AG08396 (cell line): ENCODE measurements at regions not wholly inside any gene's neighbourhood (a gene's known extent, or its start where the extent isn't known, plus 50 kb on each side); places are given as distances from the start of the nearest gene placed in this dataset.
A peak's percentile ranks its signal among the peaks of the same experiment; 100 is the strongest.

Experiments used
- DNase-seq: peaks from one replicate; pipeline ENCODE4 v3.0.0; 2012; ENCODE audit warnings: low spot score, mixed read lengths

DNA sequence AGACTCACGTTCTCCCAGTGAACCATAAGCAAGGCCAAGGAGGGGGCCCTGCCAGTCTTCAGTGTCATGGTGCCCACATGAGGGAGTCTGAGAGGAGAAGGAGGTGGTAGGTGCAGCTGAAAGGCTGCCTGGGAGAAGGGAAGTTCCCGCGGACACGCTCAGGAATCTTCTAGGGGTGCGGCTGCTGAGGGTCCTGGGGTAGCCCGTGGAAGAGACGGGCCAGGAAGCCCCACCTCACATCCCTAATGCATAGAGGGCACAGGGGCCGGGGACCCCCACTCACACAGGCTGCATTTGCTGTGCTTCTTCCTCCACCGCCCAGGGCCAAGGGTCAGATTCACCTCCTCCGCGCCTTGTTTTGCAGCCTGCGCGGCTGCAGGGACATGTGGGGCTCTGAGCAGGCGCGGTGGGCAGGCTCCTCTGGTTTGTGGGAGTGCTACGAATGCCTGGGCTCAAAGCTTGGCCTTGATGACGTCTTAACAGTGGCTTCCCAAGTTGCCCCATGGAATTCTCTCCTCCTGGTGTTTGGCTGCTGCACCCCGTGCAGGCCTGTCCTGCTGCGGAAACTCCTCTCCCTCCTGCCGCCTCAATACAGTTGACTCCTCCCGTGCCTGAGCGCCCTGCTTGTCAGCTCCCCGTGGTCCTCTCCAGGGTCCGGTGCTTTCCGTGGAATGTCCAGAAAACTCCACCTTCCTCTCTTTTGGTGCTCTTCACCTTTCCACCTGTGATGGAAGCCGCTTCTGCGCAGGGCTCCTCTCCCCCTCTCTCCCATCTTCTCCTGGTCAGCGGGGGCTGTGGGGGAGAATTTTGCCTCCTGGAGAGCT is 95.7 kb downstream of the VAPA start:
- no peak for DNase-seq

DNA sequence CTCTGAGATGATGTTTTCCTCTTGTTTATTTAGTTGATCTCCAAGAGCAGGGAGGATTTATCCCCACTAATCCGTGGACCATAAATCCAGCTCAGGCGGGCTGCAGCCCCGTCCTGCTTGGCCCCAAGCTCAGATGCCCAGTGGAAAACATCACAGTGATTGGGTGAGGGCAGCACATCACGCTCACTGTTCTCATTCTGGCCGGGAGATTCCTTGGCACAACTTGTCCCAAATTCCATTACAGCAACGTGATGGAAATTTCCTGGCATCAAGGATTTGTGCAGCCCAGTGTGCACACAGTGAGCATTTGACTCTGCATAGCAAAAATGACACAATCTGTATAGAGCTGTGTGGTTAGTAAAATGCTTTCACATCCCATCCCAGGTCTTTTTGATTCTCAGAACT is 96.8 kb downstream of the VAPA start:
- DNase-seq, result peak; percentile 87

DNA sequence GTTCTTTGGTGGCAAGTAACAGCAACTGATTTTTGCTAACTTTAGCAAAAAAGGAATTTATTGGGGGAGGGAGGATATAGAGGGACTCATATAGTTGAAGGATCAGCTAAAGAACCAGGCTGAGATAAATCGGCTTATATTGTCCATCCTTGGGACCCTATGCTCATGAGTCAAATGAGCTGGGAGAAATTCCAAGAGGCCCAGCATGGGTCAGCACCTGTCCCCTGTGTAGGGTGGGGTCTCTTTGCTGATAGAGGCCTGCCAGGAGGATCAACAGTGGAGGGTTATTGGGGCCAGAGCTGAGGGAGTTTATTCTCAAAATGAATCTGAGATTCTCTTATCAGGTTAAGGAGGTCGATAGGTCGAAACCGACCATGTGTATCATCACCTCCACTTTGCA is 97.2 kb downstream of the VAPA start:
- DNase-seq, result no peak

DNA sequence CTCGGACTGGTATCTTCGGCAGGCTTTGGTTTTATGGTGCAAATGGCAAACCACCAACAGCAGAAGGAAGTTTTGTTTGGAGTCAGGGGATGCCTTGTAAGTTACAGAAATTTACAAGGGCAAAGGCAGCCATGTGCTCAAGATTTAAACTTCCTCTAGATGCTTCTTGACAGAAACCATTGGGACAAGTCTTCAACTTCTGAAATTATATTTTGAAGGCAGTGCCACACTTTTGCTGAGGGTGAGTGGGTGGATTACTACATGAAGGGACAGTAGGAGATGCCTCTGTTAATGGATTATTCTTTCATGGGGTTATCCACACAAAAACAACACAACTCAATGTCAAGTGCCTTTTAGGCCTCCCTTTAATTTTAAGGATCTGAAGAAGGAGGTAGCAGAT is 97.9 kb downstream of the VAPA start:
- DNase-seq, result no peak

DNA sequence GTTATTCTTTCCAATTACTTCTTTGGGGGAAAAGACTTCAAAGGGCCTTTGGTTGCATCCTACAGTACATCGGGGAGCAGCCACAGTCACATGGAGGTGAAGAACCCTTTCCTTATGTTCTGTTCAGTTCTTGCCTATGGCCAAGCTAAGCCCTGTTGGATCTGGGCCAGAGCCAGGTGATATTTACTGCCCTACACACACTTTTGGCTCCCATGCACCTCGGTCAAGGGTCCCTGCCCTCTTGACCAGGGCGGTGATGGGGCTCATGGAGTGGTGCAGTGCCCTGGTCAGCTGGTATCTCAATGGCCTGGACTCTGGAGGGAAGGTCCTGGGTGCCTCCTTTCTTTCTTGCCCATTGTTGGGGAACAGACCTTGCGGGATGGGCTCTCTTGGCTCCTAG is 98.7 kb downstream of the VAPA start:
- no peak for DNase-seq

DNA sequence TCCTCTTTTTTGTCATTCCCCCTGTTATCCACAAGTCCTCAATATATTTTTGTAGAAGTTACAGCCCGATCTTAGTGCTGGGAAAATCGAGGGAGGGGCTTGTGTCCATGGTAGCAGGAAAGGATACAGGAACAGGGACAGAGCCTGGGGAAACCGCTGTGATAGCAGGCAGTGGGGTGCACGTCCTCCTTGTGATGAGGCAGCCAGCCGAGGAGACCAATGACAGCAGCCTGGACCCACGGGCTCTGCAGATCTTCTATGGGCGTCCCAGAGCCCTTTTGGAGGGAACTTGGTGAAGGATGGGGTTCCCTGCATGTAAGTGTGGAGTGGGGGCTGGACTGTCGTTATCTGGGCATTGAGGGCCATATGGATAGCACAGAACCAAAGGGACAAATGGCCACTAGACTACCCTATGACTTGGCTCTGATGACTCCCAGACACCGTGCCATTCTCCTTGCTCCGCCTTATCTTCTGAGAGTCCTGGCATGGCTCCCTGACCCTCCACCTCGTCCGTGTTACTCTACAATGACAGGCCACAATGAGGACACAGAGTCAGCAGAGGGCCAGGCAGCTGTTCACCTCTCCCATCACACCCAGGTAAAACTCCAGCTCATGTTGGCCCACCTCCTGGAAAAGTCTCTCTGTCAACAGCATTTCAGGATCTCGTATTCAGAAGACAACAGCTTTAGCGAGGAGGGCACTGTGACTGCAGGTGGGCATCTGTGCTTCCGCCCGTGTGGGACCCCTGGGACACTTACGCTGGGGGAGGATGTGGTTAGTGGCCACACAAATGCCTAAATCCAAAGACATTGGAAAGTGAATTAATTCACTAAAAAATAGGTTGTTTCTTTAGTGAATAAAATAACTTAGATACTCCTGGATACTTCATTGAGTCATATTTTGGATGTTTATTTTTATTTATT is 100.1 kb downstream of the VAPA start:
- DNase-seq, result no peak

DNA sequence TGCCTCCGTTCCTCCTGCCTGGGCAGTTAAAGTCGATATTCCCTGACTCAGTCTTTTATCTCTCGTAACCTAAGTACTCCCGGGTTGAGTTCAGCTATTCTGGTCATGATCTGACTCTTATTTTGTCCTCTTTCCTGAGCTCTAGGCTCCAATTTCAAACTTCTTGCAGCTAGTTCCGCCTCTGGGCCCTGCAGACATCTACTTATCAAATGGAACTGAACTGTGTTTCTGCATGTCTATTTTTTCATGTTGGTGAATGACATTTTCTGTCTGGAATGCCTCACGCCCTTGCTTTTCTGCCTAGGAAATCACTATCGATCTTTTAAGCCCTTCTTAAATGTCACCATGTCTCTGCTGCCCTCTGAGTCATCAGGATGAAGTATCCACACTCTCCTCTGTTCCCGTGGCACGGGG is 101.5 kb downstream of the VAPA start:
- peak; percentile 31 for DNase-seq

DNA sequence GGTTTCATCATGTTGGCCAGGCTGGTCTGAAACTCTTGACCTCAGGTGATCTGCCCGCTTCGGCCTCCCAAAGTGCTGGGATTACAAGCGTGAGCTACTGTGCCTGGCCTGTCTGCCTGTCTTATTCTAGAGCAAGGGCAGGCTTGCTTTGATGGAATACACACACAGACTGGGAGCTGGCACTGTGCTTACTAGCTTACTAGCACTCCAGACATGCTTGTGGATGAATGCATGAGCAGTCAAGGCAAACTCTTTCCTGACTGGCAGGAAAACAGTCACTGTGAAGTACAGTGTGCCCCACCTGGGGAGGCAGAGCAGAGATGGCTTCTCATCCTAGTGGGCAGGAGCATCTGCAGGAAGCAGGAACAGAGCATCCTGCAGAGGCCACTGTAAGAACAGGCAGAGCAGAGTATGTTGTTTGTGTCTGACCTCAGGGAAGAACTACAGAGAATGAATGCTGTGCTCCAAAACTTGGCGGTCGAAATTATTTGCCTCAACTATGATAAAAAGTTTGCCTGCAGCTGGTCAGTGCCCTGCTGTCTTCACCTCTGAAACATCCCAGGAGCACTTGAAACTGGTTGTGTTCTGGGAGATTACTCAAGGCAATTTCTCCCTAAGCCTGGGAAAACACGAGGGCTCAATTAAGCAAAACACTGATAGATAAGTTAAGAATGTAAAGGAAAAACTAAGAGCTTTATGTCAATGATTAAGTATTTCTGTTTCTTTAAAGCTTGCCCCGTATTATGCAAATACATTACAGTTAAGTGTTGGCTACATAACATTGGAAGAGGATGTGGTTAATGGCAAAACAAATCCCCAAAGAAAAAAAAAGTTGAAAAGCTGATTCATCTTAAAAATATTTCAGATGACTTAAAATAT is 102.4 kb downstream of the VAPA start:
- DNase-seq, result peak; percentile 65

DNA sequence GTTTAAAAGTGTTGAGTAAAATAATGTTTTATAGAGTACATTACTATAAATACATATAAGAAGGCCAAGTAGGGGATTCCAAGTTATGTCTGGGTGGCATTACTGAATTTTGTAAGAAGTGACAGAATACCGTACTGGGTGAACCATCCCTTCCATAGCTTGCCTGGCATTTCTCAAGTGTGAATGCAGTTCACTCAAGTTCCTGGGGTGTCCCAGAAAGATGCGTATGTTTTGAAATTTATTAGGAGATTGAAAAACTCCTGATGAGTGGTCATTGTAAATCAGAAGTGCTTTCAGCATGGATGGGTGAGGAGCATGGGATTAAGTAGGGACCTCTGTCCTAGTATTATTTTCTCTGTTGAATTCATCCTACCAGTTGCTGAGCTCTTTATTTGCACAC is 103.2 kb downstream of the VAPA start:
- no peak for DNase-seq

DNA sequence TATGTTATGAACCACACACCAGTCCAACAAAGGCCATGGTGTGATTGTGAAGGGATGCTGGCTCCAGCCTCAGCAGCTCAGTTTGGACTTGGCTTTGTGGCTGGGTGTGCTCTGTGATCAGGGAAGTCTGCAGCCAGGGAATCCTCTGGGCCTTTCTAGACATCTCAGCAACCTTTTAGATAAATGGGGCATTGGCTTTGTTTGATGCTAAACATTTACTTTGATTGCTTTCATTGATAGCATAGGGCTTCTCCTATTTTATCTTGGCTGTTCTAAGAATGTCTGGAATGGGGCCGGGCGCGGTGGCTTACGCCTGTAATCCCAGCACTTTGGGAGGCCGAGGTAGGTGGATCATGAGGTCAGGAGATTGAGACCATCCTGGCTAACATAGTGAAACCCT is 104.5 kb downstream of the VAPA start:
- DNase-seq, result no peak

DNA sequence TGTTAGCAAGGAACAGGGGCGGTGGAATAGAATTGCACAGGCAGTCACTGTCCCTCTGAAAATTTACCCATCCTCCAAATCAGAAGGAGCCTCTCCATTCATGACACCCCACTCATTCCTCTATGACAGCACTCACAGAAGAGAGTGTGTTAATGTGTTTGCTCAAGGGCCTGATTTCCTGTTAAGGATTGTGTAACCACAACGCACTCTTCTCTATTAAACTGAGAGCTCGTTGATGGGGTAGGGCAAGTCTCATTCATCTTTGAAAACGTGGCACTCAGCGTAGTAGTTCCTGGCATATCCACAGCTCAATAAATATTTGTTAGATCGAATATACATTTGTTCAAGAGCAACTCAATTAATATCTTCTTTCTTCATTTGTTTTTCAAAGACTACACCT is 106.4 kb downstream of the VAPA start:
- no peak for DNase-seq

DNA sequence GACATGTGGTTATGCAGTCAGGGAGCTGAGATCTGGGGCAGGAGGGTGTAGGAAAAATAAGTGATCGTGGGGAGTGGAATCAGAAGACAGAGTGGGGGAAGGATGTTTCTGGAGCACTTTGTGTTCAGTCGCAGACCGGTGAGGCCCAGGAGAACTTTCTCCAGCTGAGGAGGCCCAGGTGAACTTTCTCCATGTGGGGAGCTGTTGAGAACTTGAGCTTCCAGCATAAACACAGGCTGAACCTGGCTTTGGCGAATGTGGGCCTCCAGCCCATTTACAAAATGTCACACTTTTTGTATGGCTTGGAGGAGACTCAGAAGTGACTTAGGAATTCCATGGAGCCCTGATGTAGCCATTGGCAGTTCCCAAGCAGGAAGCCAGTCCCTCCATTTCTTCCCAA is 108.5 kb downstream of the VAPA start:
- DNase-seq, result no peak

DNA sequence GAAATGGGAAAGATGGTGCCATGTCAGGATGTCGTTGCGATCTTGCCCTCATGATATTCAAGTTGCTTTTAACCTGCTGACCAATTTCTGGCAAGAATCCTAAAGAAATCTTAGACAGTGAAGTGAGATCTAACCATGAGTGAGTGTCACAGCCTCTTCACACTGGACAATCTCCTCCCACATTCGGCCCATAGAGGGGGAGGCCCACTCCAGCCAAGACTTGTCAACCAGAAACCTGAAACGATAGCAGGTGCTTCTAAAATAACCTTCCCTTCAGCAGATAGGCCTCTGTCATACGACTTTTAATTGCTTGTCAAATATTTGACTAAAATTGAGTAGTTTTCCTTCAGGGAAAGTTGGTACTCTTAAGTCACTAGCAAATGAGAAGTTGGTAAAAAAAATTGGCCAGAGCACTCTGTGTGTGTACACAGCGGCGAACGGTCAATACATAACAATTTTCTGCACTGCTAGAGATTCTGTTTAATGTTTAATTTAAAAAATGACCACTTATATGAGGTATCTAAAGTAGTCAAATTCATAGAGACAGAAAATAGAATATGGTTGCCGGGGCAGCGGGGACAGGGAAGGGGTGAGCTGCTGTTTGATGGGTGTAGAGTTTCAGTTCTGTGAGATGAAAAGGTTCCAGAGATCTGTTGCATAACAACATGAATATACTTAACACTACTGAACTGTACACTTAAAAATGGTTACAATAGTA is 110.2 kb downstream of the VAPA start:
- DNase-seq, result no peak

DNA sequence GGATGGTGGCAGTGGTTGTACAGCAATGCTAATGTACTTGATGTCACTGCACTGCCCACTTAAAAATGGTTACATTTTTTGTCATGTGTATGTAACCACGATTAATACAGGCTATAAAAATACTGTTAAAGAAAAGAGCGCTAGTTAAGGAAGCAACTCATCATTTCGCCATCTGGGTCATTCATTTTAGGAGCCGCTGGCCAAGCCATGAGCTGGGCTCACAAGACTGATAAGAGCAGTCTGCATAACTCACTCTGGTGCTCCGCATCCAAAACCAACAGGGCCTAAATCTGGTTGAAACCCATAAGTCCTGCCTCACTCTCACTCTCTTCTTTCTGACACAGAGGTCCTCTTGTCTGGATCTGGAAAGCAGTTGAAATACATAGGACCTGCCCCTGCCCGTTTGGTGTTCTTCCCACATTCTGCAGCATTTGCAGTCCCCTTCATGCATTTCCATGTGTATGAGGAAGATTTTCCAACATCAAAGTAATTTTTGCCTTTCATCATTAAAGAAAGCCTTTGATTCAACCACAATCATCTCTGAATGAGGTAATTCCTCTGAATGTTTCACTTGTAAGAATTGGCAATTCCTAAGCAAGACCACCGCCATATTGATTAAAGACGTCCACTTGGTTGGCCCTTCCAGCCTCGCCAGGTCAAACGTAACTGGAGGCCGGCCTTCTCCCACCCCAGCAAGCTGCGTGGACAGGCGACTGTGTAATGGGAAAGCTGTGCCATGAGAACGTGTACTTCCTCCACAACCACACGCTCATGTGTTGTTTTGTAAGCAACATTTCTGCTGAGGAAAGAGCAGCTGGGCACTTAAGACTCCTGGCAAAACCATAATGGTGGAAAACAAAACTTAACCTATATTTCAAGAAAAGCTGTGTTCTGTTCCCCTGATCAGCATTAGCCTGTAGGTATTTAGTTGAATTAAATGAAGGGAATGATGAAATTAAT is 112.2 kb downstream of the VAPA start:
- DNase-seq, result no peak

DNA sequence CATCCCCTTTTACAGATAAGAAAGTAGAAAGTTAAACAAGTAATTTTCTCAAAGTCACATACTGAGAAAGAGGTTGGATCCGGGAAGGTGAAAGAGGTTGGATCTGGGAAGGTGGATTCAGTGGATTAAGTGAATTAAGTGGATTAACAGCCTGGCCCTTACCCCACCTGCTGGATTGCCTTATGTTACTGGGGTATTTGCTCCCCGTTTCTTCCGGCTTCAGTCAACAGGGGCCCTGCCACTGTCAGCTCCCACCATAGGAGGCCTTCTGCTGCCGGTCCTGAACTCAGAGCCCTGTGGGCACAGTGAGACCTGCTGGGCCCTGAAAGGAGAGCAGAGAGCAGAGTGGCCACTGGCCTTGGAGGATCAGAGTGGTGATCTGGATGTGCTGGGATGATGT is 113.2 kb downstream of the VAPA start:
- DNase-seq, result no peak

DNA sequence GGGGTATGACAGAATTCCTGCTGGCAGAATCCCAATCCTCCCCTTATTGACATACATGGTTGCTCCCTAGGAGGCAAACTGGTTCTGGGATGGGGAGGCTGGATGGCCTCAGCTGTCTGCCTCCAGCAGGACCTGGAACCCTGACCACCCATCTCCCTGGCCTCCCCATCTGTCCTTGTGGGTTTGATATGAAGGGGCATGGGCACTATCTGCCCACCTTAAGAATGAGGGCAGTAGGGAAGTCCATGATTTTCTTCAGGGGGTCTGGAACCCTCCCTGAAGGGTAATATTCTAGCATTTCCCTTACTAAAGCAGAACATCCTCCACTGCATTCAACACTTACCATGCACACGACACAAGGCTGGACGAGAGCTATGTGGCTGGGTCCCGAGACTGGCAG is 113.6 kb downstream of the VAPA start:
- no peak for DNase-seq

DNA sequence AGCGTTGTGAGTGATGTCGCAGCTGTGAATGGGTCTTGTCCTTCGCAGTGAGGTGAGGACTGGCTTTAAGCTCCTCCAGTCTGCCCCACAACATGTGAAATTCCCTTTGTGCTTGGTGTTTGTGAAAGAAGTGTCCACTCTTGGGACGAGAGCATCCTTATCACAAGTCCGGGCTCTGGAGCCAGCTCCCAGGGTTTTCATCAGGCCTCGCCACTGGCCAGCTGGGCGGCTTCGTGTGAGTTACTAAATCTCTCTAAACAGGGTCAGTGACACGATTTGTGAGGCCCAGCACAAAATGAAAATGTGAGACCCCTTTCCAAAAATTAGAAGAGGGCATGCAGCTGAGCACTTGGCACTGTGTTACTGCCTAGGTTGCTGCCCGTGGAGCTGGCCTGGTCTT is 115.9 kb downstream of the VAPA start:
- no peak for DNase-seq

DNA sequence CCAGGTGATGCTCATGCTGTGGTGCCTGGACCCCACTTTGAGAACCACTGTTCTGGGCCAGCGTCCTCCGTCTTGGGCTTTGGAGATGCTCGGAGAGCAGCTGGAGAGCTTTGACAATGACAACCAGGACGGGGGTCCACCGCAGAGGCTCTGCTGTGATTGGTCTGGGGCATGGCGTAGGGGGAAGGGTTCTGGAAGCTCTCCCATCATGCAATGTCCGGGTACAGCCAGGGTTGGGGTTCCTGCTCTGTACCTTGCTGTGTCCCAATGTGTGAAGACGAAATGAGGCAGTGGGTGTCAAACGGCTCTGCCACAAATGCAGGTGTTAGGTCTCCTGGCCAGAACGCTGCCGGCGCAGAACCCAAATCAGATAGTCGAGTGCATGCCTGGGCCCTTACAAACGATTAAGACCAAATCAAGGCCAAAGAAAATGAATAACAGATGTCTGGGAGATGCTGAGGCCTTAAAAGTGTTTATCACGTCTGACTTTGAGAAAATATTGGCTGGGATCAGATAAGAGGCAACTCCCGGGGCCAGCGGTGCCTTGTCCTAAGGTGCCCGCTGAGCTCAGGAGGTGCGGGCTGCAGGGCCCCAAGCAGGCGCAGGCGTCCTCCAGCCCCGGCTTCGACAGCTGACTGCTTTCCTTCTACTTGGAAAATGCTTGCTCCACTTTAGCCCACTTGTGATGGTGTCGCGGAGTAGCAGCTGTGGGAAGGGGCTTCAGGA is 117.2 kb downstream of the VAPA start:
- no peak for DNase-seq

DNA sequence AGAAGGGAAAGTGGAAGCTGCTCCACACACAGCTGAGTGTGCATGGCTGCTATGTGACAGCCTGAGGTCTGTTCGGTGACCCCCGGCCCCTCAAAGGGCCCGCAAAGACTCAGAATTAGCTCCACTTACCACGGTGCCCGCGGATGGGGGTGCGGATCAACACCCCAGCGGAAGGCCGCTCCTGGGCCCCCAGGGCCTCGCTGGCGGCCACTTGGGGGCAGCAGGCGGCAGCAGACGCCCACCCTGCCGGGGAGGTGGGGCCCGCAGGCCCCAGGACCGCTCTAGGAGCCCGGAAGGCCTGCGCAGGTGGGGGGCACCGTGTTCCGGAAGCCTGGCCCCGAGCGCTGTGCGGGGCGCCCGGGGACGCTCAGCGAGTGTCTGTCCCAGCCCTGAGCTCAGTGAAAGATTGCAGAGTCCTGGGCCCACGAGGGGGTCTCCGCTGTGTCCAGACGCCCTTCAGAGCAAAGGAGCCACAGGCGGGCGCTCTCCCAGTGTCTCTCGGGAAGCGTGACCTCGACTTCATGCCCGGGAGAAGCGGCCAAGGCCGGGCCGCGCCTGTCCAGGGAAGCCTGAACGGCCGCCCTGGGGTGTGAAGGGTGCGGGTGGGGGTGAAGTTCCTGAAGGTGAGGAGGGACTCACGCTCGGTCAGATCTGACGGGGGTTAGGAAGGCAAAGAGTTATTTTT is 118.7 kb downstream of the VAPA start:
- DNase-seq, result no peak
